Amygdala (tissue), 56 donors: ENCODE measurements at regions not wholly inside any gene's neighbourhood (a gene's known extent, or its start where the extent isn't known, plus 50 kb on each side); places are given as distances from the start of the nearest gene placed in this dataset.

Experiments used
- DNase-seq, 56 donors: peaks; one replicate each; lab custom pipeline; 2025; lab: John Stamatoyannopoulos, UW

DNA sequence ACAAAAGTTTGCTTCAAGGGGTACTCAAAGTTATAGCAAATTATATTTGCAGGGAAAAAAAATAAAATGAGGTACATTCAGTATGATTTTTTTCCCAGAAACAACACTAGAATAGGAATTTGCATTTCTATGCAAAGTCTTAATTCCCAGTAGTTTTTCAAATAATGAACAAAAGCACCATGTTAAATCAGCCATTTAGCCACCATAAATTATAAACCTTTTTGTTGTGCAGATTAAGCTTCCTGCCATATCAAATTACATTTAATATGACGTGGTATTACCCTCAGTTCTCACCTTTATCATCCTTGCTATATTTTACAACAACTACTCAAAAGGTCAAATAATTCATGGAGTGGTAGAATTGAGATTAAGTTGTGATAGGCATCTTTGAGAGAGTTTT lies 136.6 kb upstream of the FRY start:
- no peak for DNase-seq

DNA sequence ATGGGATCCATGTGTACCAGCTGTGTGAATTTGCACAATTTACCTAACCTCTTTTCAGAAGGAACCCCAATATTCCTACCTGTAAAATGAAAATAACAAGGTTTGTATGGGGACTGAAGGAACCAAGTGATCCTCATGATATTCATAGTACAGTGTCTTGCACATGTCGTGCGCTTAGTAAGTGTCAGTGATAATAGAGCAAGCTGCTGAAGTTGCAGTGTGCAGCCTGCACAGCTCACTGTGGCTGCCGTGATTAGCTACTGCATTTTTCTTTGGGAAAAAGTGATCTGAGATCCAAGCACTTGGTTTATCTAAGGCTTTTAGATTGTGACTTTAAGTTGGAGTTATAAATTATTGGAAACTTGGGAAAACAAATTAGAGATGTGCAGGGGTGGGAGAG lies 135.9 kb upstream of the FRY start:
- DNase-seq, result no peak

DNA sequence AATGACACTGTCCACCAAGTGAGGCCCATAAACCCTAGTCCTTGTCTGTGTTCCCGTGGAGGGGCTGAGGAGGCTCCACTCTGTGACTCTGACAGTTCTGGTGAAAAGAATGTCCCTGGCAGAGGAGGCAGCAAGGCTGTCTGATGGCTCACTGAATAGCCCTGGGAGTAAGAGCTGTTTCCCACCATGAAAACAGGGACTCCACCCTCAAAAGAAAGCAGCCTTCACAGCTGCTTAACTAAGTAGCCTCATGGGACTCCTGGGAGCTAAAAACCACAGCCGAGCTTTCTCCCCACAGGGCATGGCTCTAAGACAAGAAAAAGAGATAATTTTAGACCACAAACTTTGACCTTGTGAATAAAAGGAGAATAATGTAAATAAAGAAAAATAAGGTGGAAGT lies 135.1 kb upstream of the FRY start:
- no peak for DNase-seq

DNA sequence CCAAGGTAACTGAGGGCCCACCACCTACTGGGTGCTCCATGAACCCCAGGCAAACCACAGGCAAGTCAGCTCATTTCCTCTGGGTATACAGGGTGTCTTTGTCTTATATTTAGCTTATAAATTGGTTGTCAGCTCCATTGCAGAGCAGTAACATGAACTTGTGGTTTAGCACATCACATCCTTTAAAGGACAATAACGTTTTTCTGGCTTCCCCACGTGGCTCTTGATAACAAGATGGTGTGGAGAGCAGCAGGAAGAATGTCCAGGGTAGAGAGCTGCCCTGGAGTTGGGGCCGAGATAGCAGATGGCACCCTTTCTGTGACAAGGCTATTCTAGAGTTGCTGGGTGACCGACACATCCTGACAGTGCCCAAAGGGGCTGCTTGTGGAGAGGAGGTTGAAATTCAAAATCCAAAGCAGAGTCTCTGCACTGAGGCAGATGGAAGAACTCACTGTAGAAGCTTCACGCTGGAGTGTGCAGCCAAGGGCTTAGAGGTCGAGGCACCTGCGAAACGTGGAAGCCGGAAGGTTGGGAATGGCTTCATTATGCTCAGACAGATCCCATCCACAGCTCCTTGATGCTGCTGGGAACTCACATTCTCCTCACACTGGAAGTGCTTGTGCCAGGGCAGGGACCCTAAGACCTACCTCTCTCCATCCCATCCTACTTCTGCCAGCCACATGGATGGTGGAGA lies 133.0 kb upstream of the FRY start:
- no peak for DNase-seq

DNA sequence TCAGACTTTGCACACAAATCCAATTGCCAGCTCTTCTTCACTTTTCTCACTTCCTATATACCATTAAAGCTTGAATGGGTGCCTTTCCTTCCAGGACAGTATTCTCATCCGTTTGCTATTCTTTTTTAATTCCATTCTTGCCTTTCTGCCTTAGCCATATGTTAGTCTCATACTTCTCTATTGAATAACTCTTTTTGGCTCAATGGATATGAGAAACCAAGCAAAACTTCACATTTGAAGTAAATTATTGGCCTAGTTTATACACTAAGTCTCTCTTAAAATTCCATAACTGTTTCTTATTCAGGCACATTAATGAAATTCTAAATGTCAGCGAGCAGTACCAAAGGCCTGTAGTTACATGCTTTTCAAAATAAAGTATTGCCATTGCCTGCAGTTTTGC lies 129.6 kb upstream of the FRY start:
- no peak for DNase-seq

DNA sequence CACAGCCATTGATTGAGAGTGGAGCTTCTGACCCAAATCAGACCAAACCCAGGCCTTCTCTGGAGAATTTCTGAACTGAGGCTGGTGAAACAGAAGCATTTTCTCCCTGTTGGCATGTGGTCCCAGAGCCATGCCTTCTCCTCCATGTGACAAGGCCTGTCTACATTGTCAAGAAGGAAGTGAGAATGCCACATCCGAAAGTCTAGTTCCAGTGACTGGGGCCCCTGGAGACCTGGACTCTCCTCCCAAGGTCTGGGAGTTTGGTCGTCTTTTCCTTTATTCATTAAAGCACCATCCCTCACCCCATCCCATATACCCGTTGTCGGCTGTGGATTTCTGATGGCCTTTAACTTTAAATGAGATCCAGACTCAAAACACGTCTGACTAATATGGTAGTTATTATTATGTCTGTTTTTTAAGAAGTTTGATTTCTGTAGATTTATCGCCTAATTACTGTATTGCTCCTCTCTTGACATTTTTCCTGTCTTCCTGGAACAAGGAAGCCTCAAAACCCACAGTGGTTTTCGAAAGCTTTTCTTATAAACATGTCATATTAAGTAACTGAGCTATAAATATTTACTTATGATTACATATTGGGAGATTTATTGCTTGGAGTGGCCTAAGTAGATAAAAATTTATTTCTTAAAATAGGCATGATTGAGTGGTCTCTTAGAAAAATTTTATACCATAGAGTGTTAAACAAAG lies 128.3 kb upstream of the FRY start:
- DNase-seq, result no peak

DNA sequence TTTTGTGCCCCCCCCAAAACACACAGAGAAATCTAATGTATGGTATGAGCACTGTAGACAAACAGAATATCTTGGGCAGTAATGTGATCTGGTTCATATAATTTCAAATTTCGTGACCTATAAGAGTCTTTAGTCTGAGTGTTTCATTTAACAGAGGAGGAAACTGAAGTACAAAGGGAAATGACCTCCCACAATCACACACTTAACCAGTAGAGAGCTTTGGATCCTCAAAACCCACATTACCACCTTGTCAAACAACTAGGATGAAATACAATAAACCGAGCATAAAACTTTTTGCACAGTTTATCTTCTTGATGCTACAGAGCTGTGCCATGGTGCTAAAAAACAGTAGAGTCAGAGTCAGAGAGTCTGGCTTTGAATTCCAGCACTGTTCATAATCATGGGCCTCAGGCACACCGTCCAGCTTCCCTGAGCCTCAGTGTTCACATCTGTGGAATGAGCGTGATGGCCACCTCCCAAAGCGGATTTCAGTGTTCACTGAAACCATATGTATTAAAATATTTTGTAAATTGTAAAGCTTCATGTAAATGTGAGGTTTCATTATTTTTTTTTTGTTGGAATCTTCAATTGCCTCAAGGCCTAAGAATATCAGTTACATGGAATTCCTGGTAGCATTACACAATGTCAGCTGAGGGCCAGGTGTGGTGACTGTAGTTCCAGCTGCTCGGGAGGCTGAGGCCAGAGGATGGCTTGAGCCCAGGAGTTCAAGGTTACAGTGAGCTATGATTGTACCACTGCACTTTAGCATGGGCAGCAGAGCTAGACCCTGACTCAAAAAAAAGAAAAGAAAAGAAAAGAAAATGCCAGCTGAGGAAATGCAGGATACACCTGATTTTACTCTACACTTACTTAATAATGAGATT lies 126.4 kb upstream of the FRY start:
- no peak for DNase-seq

DNA sequence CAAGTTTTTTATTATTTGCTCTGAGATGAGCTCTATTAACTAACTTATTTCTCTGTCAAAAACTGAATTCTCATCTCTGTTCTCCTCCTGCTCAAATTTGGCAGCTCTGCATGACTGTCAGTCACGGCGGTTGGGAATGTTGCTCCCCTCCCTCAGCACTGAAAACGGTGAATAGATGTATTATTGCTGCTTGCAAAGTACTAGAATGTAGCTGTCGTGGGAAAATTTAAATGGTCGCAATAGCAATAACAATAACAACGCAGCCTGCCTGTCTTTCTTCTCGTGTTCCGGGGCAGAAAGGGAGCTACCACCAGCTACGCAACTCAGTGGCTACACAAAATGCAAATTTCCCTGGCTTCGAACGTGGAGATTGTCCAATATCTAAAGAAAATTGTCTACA lies 125.6 kb upstream of the FRY start:
- DNase-seq, result no peak

DNA sequence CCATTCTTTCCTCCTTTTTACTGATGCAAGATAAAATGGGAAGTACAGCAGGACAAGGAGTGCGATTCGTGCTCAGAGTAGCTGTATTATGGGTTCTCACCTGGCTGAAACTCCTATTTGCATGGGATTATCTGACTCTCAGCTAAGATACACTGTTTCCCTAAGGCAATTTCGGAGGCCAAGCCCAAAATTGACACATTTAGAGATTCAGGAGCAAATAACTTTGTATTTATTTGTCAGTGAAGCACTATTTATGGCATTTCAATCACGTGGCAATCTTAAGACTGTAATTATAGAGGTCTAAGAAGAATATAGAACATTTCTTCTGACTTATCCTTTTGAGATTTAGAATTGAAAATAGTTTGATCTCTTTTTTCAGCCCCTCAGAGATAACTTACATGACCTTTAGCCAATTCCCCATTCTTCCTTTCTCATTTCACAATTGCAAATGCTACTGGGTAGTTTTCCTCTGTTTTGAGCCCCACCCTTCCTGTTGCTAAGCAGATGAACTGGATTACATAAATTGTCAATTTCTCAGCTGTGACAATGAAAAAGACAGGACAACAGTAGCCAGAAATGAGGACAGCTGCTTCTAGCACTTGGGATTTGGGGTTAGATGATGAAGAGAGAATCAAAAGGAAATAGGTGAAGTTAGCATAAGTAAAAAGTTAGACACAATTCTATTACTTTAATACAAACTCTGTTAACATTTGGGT lies 122.7 kb upstream of the FRY start:
- DNase-seq, result no peak

DNA sequence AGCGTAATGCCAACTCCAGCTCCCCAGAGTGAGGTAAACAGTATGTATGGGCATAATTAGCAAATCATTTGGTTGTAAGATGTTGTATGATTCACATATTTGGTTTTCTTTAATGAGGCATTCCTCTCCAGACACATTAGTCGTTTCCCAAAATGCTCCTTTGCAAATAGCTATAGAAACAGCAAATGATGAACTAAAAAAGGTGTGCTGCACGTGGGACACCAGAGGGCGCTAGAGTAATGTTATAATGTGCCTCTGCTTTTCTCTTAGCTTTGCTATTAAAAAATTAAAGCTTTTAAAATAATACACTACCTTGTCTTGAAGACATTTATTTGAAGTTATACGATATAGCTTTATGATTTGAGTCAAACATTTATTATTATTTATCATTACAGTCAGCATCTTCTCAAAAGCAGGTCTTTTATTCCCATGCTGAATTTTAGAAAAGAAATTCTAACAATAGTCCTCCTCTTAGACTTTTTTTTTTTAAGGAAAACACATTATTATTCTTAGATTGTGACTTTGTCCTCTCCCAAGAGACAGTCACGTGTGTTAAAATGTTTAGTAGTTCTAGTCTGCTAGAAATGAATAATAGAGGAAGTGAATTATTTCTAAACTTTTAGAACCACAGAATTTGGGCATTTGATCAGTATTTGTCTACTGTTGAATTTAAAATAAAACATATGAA lies 121.6 kb upstream of the FRY start:
- peak in 25 of 56 donors; percentile 1 to 59 (median 24) for DNase-seq

DNA sequence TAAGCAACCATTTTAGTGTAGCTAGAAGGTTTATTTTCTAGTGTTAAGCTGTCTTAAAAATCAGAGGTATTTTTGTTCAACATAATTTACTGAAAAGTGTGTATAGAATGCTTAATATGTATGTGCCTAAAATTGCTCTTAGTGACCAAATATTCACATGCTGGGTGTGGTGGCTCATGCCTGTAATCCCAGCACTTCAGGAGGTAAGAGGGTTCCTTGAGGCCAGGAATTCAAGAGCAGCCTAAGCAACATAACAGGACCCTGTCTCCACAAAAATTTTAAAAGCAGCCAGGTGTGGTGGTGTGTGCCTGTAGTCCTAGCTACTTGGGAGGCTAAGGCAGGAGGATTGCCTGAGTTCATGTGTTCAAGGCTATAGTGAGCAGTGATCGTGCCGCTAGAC lies 120.9 kb upstream of the FRY start:
- no peak for DNase-seq

DNA sequence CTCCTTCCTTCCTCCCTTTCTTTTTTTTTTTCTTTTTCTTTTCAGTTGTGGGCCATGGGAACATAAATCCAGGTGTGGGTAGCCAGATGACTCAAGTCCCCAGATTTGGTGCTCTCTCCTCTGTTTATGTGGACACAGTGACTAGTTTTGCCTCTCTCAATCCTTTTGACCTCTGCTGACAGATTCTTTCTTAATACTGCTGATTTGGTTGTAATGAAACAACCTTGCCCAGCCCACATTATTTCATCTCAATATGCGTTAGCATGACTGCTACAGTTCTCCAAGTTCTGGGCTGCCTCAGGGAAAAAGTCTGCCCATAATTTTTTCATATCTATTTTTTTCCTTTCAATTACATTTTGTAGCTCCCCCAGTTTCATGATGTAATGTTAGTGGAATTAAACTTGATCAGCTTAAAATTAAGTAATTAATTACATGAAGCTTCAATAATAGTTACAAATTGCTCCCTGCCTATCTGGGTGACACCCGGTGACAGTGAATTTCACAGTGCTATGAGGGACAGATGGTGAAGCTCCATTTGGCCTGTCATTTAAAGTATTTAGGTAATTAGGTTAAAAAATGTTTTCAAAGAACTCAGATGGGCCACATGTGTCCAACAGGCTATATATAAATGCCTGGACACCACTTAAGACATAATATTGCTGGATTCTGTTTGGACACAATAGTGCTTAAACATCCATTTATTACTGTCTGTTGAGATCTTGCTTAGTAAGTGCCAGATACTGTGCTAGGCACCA lies 118.8 kb upstream of the FRY start:
- no peak for DNase-seq

DNA sequence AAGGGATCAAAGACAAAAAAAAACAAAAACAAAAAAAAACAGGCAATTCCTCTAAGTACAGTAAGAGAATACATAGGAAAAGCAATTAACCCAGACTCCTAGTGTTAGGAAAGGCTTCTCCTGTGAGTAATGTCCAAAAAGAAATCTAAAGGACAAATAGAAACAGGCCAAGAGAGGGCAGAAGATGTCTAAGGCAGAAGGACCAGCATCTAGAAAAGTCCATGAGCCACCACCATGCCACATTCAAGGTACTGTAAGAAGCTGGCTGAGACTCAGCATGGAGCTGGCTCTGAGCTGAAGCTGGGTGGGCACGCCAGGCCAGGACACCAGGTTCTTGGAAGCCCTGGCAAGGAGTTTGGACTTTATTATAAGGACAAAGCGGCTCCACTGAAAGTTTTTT lies 118.1 kb upstream of the FRY start:
- no peak for DNase-seq

DNA sequence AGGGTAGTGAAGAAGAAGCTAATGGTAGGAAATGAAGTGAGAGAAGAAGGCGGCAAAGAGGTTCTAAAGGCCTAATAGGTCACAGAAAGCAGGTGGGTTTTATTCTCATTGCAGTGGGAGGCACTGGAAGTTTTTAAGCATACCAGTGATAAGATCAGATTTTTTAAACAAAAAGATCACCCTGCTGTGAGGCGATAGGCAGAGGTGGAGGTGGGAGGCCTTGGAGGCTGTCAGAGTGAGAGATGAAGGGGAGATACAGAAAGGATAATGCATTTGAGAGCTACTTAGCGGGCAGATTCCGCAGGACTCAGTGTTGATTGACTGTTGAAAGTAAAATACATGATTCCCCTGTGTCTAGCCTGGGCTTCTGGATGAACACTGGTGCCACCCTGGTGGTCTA lies 116.7 kb upstream of the FRY start:
- DNase-seq, result no peak

DNA sequence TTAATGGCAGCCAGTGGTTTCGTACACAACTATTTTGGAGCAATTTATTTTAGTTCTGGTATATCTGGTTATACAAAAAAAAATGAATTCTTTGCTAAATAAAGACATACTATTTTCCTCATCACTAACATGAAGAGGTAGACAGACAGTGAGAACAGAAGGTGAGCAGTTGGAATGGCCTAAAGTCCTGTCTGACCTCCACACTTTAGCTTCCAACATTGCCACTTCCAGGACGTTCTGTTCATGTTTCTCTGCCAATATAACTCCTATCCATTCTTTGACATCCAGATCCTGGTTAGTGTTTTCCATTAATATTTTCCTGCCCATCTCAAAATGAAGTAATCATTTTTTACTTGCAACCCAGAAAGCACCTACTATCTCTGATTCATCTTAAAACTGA lies 112.9 kb upstream of the FRY start:
- DNase-seq, result no peak

DNA sequence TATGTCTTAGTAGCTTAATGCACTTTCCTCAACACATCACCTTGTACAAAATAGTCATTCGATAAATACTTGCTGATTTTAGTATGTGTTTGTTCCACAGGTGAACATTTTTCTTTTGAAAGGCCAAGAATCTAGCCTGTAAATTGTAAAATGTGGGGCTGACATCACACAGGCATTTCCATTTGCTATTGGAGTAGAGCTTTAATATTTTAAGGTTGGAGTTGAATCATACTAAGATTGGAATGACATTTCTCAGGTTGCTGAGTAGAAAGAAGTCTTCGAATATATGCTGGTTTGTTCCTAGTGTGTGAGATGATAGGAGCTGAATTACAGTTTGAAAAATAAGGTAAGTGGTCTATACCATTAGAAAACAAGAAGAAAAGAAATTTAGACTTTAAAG lies 112.3 kb upstream of the FRY start:
- no peak for DNase-seq

DNA sequence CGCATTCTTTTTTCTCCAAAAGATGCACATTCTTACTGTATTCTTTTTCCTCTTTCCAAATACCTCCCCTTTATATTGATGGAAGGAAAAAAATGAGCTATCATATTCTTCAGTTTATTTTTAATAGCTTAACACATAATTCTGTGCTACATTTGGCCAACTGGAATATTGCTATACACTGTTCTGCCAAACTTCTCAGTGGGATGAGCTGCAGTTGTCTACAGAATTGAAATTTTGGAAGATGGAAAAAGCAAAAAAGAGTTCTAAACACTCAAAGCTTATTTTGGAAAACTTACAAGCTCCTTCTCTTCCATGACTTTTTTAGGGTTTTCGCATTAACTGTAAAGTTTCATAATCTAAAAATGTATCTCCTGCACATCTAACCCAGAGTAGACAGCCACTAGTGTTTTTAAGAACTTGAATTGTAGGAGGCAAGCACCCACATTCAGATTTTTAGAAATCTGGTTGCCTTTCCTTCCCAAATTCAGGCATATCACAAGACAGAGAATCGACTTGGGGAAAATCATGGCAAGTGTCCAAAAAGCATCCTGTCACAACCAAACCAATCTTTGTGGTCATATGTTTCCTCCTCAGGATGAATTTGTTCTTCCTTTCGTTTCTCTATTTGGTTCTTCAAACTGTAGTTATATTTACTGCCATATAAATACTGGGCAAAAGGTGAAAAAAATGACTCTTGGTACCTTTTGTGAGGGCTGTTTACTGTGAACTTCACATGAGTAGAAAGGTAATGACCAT lies 111.4 kb upstream of the FRY start:
- no peak for DNase-seq

DNA sequence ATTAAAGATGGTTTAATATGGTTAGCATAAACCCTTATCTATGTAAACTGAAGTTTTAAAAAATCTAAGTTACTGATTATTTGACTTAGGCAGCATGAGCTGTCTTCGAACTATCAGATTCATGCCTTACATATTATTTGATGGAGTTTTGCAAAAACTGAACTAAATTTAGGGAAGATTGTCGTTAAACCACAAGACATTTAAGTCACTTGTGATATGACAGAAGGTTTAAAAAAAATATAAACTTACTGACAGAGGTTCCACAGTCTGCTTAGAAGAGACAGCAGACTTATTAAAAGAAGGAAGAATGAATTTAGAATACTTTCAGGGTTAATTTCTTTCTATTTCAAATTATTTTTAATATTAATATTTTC lies 110.9 kb upstream of the FRY start:
- DNase-seq, result no peak

DNA sequence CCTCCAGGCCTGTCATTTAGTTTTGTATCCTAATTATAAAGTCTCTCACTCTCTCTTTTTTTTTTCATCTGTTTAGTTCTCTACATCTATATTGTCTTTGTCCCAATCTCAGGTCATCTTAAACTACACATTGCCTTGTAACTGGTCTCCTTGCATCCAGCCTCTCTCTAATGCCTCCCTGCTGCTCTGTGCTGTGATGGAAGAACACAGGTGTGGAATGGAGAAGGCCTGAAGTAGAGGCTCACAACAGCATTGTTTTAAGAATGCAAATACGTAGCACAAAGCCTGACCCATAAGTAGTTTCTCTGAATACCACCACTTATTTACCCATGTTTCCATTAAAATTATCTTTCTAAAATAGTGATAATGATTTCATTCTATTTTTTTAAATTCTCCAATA lies 108.8 kb upstream of the FRY start:
- no peak for DNase-seq
